ENCODE measurements at regions not wholly inside any gene's neighbourhood (a gene's known extent, or its start where the extent isn't known, plus 50 kb on each side); places are given as distances from the start of the nearest gene placed in this dataset.

DNA sequence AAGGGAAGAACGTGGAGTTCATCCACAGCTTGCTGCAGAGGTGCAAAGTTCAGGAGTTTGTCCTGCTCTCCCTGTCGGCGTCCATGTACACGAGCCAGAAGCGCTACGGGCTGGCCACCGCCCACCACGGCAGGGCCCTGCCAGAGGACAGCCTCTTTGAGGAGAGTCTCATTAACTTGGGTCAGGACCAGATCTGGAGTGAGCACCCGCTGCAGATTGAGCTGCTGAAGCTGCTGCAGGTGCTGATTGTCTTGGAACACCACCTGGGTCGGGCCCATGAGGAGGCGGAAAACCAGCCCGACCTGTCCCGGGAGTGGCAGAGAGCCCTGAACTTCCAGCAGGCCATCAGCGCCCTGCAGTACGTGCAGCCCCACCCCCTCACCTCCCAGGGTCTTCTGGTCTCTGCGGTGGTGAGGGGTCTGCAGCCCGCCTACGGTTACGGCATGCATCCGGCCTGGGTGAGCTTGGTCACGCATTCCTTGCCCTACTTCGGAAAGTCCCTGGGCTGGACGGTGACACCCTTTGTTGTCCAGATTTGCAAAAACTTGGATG, 73.8 kb upstream of the MORC3 start:
- no peaks in the 10 kb centered on the region for H3K4me1 ChIP-seq (ENCODE audit: low read length)
- H3K27ac ChIP-seq (ENCODE audit: low read length) = no peak overlapping the region

DNA sequence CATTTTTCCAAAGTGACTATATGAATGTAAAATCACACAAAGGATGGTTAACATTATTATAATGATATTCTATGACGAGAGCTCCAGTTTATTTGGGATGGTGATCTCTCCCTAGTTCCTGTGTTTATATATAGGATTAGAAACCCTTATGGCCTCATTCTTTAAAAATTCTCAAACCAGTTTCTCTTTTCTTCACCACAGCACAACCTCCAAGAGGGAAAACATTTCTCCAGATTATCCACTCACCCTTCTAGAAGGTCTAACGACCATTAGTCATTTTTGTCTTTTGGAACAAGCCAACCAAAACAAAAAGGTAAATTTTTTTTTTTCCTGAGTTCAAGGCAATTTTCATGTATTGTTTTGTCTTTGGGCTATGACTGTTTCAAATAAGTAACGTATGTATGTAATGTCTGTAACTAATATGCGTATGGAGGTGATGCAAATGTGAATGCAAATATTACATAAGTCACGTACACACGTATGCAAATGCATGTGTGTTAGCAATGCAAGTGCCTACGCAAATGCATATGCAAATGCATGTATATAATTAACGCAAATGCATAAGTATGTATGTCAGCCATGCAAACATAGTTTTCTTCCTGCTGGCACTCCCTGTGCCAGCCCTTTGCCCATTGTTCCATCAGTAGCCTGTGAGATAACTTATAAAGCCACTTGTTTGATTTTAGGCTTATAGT, 72.5 kb upstream of the MORC3 start:
- Histone ChIP-seq H3K4me2 (ENCODE audit: low read length) (no peak overlapping the region), H3K36me3 (replicated peaks; ENCODE audit: low read depth, low read length) (peaks cover 4% of the 10 kb centered on the region), H3K9me3 (ENCODE audit: insufficient read depth, low read length) (no peaks in the 10 kb centered on the region), H3K27me3 (ENCODE audit: low read depth, low read length) (no peaks in the 10 kb centered on the region), H2AFZ (ENCODE audit: low read depth, low read length) (no peak overlapping the region), H3K4me1 (ENCODE audit: low read length) (no peaks in the 10 kb centered on the region), H3K9ac (ENCODE audit: low read length) (no peak overlapping the region), H3K27ac (ENCODE audit: low read length) (no peak overlapping the region), H4K20me1 (ENCODE audit: insufficient read depth, low read length) (no peaks in the 10 kb centered on the region), H3K4me3 (ENCODE audit: low read length) (no peak overlapping the region), H3K79me2 (ENCODE audit: low read length) (no peaks in the 10 kb centered on the region)
- no peak for TF ChIP-seq EZH2phosphoT487 (IDR thresholded peaks at IDR 0.05; ENCODE audit: low read depth)
- TF ChIP-seq, protein P1, sequence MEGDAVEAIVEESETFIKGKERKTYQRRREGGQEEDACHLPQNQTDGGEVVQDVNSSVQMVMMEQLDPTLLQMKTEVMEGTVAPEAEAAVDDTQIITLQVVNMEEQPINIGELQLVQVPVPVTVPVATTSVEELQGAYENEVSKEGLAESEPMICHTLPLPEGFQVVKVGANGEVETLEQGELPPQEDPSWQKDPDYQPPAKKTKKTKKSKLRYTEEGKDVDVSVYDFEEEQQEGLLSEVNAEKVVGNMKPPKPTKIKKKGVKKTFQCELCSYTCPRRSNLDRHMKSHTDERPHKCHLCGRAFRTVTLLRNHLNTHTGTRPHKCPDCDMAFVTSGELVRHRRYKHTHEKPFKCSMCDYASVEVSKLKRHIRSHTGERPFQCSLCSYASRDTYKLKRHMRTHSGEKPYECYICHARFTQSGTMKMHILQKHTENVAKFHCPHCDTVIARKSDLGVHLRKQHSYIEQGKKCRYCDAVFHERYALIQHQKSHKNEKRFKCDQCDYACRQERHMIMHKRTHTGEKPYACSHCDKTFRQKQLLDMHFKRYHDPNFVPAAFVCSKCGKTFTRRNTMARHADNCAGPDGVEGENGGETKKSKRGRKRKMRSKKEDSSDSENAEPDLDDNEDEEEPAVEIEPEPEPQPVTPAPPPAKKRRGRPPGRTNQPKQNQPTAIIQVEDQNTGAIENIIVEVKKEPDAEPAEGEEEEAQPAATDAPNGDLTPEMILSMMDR (IDR thresholded peaks at IDR 0.05; ENCODE audit: low read depth, low read length) = no peak

More for the DNA sequence above, 73.8 kb upstream of the MORC3 start:
- no peak overlapping the region for H3K4me3 ChIP-seq (ENCODE audit: low read length)
- no peak overlapping the region for H2AFZ ChIP-seq (ENCODE audit: low read depth, low read length)
- H4K20me1 ChIP-seq (ENCODE audit: insufficient read depth, low read length) = no peaks in the 10 kb centered on the region
- no peak overlapping the region for H3K9ac ChIP-seq (ENCODE audit: low read length)
- no peak overlapping the region for H3K4me2 ChIP-seq (ENCODE audit: low read length)
- no peak for TF ChIP-seq EZH2phosphoT487 (IDR thresholded peaks at IDR 0.05; ENCODE audit: low read depth)
- TF ChIP-seq, protein P1 (IDR thresholded peaks at IDR 0.05; ENCODE audit: low read depth, low read length) = no peak
- H3K9me3 ChIP-seq (ENCODE audit: insufficient read depth, low read length) = no peaks in the 10 kb centered on the region
- H3K79me2 ChIP-seq (ENCODE audit: low read length) = no peaks in the 10 kb centered on the region
- H3K27me3 ChIP-seq (ENCODE audit: low read depth, low read length) = no peaks in the 10 kb centered on the region
- H3K36me3 ChIP-seq (replicated peaks; ENCODE audit: low read depth, low read length) = peaks cover 4% of the 10 kb centered on the region

GRCh38 chr21:36249576-36250422, 70.2 kb upstream of the MORC3 start:
- H3K36me3 ChIP-seq (replicated peaks; ENCODE audit: low read depth, low read length) = peaks cover 4% of the 10 kb centered on the region
- H3K9me3 ChIP-seq (ENCODE audit: insufficient read depth, low read length) = no peaks in the 10 kb centered on the region
- TF ChIP-seq, protein P1 (IDR thresholded peaks at IDR 0.05; ENCODE audit: low read depth, low read length) = no peak
- TF ChIP-seq EZH2phosphoT487 (IDR thresholded peaks at IDR 0.05; ENCODE audit: low read depth) = no peak
- no peak overlapping the region for H3K4me3 ChIP-seq (ENCODE audit: low read length)
- H3K27me3 ChIP-seq (ENCODE audit: low read depth, low read length) = no peaks in the 10 kb centered on the region
- no peaks in the 10 kb centered on the region for H4K20me1 ChIP-seq (ENCODE audit: insufficient read depth, low read length)
- H3K4me1 ChIP-seq (ENCODE audit: low read length) = peaks cover 13% of the 10 kb centered on the region
- no peak overlapping the region for H3K4me2 ChIP-seq (ENCODE audit: low read length)
- H3K79me2 ChIP-seq (ENCODE audit: low read length) = no peaks in the 10 kb centered on the region
- H3K9ac ChIP-seq (ENCODE audit: low read length) = no peak overlapping the region
- no peak overlapping the region for H2AFZ ChIP-seq (ENCODE audit: low read depth, low read length)
- no peak overlapping the region for H3K27ac ChIP-seq (ENCODE audit: low read length)

Measured in OCI-LY3 (cell line).